Neural crest cell (in vitro differentiated cells): ENCODE measurements at regions not wholly inside any gene's neighbourhood (a gene's known extent, or its start where the extent isn't known, plus 50 kb on each side); places are given as distances from the start of the nearest gene placed in this dataset.

Experiments
- DNase-seq: peaks from one replicate; pipeline ENCODE4 v3.0.0; 2021; ENCODE audit warnings: low read depth, mixed read lengths, low spot score
- H3K27ac Mint-ChIP-seq: one replicate; pipeline ENCODE4 v1.8.0; 2021; ENCODE audit warnings: mild to moderate bottlenecking, mixed read lengths; ENCODE audit not compliant: unreplicated experiment
- H3K27me3 Mint-ChIP-seq: 2 replicates; pipeline ENCODE4 v1.8.0; 2021; ENCODE audit warnings: low read depth, mild to moderate bottlenecking, mixed read lengths
- H3K36me3 Mint-ChIP-seq: 2 replicates; pipeline ENCODE4 v1.8.0; 2021; ENCODE audit warnings: low read depth, mild to moderate bottlenecking, mixed read lengths
- H3K4me1 Mint-ChIP-seq: 2 replicates; pipeline ENCODE4 v1.8.0; 2021; ENCODE audit warnings: mixed read lengths
- H3K4me3 Mint-ChIP-seq: one replicate; pipeline ENCODE4 v1.8.0; 2021; ENCODE audit warnings: mild to moderate bottlenecking, mixed read lengths
- H3K9me3 Mint-ChIP-seq: 2 replicates; pipeline ENCODE4 v1.8.0; 2021; ENCODE audit warnings: mixed read lengths
- TF ChIP-seq, protein P1 (sequence below): fragments of 200-600 bp; sonication (generic); conservative IDR thresholded peaks from 2 replicates; pipeline ENCODE4 v1.5.0; 2021; ENCODE audit warnings: antibody characterized with exemption, mild to moderate bottlenecking

DNA sequence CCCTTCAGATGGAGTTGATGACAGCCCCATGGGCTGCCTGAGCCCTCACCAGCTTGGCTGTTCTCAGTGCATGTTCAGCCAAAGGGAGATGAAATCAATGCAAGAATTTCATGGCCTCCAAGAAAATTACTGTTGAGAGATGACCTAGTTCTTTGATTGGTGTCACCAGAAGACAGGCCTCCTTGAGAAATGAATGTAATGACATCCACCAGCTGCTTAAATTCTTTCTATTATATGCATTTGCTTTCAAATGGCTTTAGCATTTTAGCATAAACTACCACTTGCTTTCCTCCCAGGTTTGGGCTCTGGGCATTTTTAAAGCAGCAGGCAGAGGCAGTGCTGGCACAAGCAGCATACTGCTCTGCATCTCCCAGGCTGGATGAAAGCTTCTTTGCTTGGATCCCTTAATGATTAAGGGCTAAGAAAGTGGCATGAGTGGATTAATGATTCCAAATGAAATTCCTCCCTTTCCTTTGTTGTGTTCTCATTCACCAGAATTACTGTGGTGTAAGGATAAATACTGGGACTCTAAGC, 278.4 kb downstream of the ZNF326 start:
- Mint-ChIP-seq H3K4me3 (no peak overlapping the region), H3K4me1 (no peaks in the 10 kb centered on the region), H3K9me3 (peaks cover 4% of the 10 kb centered on the region), H3K27ac (no peak overlapping the region), H3K27me3 (no peaks in the 10 kb centered on the region), H3K36me3 (no peaks in the 10 kb centered on the region)
- TF ChIP-seq, protein P1, sequence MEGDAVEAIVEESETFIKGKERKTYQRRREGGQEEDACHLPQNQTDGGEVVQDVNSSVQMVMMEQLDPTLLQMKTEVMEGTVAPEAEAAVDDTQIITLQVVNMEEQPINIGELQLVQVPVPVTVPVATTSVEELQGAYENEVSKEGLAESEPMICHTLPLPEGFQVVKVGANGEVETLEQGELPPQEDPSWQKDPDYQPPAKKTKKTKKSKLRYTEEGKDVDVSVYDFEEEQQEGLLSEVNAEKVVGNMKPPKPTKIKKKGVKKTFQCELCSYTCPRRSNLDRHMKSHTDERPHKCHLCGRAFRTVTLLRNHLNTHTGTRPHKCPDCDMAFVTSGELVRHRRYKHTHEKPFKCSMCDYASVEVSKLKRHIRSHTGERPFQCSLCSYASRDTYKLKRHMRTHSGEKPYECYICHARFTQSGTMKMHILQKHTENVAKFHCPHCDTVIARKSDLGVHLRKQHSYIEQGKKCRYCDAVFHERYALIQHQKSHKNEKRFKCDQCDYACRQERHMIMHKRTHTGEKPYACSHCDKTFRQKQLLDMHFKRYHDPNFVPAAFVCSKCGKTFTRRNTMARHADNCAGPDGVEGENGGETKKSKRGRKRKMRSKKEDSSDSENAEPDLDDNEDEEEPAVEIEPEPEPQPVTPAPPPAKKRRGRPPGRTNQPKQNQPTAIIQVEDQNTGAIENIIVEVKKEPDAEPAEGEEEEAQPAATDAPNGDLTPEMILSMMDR = no peak
- DNase-seq = no peak

DNA sequence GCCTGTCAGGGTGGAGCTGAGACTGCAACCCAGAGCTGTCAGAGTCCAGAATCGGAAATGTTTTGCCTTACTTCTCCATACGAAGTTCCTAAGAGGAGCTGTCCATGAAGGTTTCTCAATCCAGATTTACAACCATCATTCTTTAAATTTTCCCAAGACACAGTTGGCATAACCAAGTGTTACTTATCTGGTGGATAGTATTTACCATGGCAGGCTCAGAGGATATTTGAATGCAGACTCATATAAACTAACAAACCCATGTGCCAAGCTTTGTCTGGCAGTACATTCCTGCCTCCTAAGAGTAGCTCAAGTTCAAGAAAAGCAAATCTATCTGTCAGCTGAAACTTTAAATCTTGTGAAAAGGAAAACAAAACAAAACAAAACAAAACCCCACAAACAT, 267.9 kb downstream of the ZNF326 start:
- H3K4me1 Mint-ChIP-seq = no peaks in the 10 kb centered on the region
- no peak for DNase-seq
- no peak overlapping the region for H3K4me3 Mint-ChIP-seq
- H3K9me3 Mint-ChIP-seq = peaks cover 2% of the 10 kb centered on the region
- H3K27me3 Mint-ChIP-seq = no peaks in the 10 kb centered on the region
- TF ChIP-seq, protein P1 = no peak
- H3K36me3 Mint-ChIP-seq = no peaks in the 10 kb centered on the region
- no peak overlapping the region for H3K27ac Mint-ChIP-seq

DNA sequence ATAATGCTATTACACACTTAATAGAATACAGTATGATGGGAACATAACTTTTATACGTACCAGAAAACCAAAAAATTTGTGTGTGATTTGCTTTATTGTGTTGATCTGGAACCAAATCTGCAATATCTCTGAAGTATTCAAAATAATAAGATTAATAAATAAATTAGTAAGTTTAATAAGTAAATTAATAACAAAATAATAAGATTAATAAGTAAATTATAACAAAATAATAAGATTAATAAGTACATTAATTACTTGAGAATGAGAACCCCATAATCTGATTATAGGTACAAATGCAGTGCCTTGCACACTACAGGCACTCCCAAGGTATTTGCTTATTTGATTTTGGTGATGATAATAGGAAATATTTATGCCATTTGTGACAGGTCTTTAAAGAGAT, 267.4 kb downstream of the ZNF326 start:
- no peaks in the 10 kb centered on the region for H3K4me1 Mint-ChIP-seq
- H3K27ac Mint-ChIP-seq = no peak overlapping the region

DNA sequence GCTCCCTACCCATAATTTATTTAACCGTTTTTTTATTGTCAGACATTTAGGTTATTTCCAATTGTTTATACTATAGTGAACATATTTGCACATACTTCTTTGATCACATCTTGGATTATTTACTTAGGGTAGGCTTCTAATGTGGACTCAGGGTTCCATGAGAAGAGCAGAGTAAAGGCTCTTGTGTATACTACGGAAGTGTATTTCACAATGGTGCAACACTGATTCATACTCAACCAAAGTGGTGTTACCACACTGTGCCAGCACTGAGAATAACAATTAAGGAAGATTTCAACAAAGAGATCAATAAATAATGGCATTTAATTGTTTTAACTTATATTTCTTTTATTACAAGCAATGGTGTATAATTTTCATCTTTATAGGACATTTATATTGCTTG, 251.2 kb downstream of the ZNF326 start:
- H3K27ac Mint-ChIP-seq = no peak overlapping the region
- TF ChIP-seq, protein P1 = no peak
- H3K9me3 Mint-ChIP-seq = peaks cover 7% of the 10 kb centered on the region
- no peaks in the 10 kb centered on the region for H3K27me3 Mint-ChIP-seq
- no peak for DNase-seq
- H3K4me3 Mint-ChIP-seq = no peak overlapping the region
- H3K36me3 Mint-ChIP-seq = peaks cover 6% of the 10 kb centered on the region
- H3K4me1 Mint-ChIP-seq = no peaks in the 10 kb centered on the region

More for the DNA sequence above, 267.4 kb downstream of the ZNF326 start:
- no peak for DNase-seq
- TF ChIP-seq, protein P1 = no peak
- no peaks in the 10 kb centered on the region for H3K36me3 Mint-ChIP-seq
- H3K4me3 Mint-ChIP-seq = no peak overlapping the region
- peaks cover 2% of the 10 kb centered on the region for H3K9me3 Mint-ChIP-seq
- no peaks in the 10 kb centered on the region for H3K27me3 Mint-ChIP-seq

DNA sequence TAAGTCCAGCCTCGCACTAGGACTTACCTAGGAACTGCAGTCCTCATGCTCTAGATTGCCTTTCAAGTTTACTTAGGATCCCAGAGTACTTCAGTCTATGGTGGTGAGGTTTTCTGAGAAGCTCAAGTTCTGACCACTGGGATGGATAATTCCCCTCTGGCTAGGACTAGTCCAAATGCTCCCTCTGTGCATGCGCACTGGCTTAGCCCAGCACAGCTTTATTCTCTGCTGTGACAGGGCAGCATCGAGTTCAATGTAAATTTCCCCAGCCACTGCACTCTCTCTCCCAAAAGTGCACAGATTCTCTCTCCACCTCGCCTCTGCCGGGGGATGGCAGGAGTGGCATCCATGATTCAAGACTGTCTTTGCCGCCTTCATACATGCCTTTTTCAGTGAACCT, 241.6 kb downstream of the ZNF326 start:
- Mint-ChIP-seq H3K4me3 (no peak overlapping the region), H3K27ac (no peak overlapping the region), H3K9me3 (peaks cover 2% of the 10 kb centered on the region), H3K36me3 (peaks cover 8% of the 10 kb centered on the region), H3K27me3 (no peaks in the 10 kb centered on the region), H3K4me1 (no peaks in the 10 kb centered on the region)
- TF ChIP-seq, protein P1 = no peak
- DNase-seq = no peak

DNA sequence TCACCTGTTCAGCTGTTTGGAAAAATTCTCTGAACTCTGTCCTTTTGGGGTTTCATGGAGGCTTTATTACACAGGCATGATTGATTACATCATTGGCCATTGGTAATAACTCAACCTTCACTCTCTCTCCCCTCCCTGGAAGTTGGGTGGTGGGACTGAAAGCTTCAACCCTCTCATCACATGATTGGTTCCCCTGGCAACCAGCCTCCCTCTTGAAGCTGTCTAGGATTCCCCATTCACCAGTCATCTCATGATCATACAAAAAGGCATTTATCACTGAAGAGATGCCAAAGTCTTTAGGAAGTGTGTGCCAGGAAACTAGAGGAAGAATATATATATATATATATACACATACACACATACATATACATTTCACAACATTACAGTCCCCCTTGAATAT, 228.5 kb downstream of the ZNF326 start:
- TF ChIP-seq, protein P1 = no peak
- Mint-ChIP-seq H3K36me3 (peaks cover 22% of the 10 kb centered on the region), H3K4me3 (no peak overlapping the region), H3K27me3 (peaks cover 5% of the 10 kb centered on the region), H3K27ac (no peak overlapping the region), H3K9me3 (peaks cover 12% of the 10 kb centered on the region), H3K4me1 (peaks cover 10% of the 10 kb centered on the region)
- no peak for DNase-seq
